ENCODE measurements at regions not wholly inside any gene's neighbourhood (a gene's known extent, or its start where the extent isn't known, plus 50 kb on each side); places are given as distances from the start of the nearest gene placed in this dataset.

DNA sequence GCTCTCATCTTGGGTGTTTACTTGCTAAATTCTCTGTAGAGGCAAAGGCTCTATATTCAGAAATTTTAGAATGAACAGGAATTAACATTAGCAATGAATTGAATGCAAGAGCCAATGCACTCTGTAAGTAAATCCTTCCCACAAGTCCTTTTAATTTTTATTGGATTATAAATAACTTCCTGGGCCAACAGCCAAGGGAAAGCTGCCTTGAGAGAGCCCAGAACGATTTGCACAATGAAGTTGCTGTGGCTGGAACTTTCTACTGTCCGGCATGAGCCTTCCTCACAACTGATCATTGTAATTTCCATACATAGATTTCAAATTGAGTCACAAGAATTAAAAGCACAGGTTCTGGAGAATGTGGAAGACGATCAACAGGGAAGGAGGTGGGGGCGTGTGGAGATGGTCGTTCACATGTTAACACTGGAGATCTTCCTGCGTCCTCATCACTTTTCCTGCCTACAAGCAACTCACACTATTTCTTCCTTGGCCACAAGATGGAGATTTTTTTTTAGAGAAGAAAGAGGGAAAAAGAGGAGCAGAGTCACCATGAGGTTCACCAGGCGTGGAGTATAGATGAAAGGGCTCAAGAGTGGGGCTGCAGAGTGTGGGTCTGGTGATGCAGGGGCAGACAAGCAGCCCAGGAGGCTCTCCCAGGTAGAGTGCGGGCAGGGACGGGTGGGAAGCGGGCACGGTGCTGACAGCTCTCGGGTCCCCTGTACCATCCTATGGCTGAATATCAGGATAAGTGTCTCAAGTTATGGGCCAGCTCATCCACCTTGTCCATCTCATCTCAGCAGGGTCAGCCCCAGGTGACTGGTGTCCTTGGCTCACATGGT is 110.7 kb downstream of the SOX1 start:
- no peak for TF ChIP-seq POLR2A (IDR thresholded peaks at IDR 0.05)
- TF ChIP-seq, protein P1, sequence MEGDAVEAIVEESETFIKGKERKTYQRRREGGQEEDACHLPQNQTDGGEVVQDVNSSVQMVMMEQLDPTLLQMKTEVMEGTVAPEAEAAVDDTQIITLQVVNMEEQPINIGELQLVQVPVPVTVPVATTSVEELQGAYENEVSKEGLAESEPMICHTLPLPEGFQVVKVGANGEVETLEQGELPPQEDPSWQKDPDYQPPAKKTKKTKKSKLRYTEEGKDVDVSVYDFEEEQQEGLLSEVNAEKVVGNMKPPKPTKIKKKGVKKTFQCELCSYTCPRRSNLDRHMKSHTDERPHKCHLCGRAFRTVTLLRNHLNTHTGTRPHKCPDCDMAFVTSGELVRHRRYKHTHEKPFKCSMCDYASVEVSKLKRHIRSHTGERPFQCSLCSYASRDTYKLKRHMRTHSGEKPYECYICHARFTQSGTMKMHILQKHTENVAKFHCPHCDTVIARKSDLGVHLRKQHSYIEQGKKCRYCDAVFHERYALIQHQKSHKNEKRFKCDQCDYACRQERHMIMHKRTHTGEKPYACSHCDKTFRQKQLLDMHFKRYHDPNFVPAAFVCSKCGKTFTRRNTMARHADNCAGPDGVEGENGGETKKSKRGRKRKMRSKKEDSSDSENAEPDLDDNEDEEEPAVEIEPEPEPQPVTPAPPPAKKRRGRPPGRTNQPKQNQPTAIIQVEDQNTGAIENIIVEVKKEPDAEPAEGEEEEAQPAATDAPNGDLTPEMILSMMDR (IDR thresholded peaks at IDR 0.05), result no peak

Data from thyroid gland (tissue), 4 donors.